OCI-LY7 (cell line): ENCODE measurements at regions not wholly inside any gene's neighbourhood (a gene's known extent, or its start where the extent isn't known, plus 50 kb on each side); places are given as distances from the start of the nearest gene placed in this dataset.

Source experiments
- EZH2phosphoT487 ChIP-seq: fragments of 200-600 bp; sonication (generic); IDR thresholded peaks from 2 replicates; pipeline ENCODE4 v1.6.1; 2018; ENCODE audit warnings: low read depth, borderline replicate concordance, mild to moderate bottlenecking, mixed run types, antibody characterized with exemption, low read length, moderate library complexity, mixed read lengths
- TF ChIP-seq, protein P1 (sequence below): fragments of 200-600 bp; sonication (generic); conservative IDR thresholded peaks from 2 replicates; pipeline ENCODE4 v1.5.1; 2014; ENCODE audit warnings: mild to moderate bottlenecking, antibody characterized with exemption, low read length, moderate library complexity, mixed read lengths

DNA sequence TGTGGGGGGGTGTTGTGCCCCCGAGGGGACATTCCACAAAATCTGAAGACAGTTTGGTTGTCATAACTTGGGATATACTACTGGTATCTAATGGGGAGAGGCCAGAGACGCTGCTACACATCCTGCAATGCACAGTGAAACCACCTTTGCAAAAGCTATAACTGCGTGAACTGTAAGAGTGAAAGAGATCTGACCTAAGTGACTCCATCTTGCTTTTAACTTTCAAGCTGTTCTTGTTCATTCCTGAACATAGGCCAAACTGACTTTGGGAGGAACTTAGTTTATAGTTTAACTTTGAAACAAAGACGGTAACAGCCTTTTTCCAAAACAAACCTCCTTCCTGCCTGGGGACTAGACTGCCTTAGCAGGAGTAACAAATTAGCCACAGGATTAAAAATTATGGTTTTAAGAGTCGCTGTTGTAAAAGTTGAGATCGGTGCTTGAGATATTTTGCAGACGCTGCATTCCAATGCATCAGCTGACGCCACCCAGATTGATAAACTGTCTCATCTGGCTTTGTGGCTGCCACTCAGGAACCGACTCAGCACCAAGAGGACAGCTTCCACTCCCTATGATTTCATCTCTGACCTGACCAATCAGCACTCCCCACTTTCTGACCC lies 70.9 kb downstream of the ATXN3L start:
- TF ChIP-seq, protein P1, sequence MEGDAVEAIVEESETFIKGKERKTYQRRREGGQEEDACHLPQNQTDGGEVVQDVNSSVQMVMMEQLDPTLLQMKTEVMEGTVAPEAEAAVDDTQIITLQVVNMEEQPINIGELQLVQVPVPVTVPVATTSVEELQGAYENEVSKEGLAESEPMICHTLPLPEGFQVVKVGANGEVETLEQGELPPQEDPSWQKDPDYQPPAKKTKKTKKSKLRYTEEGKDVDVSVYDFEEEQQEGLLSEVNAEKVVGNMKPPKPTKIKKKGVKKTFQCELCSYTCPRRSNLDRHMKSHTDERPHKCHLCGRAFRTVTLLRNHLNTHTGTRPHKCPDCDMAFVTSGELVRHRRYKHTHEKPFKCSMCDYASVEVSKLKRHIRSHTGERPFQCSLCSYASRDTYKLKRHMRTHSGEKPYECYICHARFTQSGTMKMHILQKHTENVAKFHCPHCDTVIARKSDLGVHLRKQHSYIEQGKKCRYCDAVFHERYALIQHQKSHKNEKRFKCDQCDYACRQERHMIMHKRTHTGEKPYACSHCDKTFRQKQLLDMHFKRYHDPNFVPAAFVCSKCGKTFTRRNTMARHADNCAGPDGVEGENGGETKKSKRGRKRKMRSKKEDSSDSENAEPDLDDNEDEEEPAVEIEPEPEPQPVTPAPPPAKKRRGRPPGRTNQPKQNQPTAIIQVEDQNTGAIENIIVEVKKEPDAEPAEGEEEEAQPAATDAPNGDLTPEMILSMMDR = no peak
- no peak for TF ChIP-seq EZH2phosphoT487
